ENCODE measurements at regions not wholly inside any gene's neighbourhood (a gene's known extent, or its start where the extent isn't known, plus 50 kb on each side); places are given as distances from the start of the nearest gene placed in this dataset.

DNA sequence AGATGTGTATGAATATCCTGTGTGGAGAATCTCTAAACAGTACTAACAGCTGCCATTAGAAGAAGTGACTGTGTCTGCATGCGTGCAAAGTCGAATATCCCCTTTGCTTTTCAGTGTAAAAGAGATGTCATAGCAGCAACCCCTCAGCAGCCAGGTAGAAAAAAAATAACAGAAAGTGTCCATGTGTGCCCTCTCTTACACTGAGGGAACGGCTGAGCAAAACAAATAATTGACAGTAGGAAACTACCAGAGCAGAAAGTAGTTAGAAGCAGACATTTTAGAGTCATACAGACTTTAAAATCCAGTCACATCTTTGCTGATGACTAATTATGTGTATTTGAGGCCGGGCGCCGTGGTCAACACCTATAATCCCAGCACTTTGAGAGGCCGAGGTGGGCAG is 370.8 kb downstream of the GPM6A start:
- TF ChIP-seq, protein P1, sequence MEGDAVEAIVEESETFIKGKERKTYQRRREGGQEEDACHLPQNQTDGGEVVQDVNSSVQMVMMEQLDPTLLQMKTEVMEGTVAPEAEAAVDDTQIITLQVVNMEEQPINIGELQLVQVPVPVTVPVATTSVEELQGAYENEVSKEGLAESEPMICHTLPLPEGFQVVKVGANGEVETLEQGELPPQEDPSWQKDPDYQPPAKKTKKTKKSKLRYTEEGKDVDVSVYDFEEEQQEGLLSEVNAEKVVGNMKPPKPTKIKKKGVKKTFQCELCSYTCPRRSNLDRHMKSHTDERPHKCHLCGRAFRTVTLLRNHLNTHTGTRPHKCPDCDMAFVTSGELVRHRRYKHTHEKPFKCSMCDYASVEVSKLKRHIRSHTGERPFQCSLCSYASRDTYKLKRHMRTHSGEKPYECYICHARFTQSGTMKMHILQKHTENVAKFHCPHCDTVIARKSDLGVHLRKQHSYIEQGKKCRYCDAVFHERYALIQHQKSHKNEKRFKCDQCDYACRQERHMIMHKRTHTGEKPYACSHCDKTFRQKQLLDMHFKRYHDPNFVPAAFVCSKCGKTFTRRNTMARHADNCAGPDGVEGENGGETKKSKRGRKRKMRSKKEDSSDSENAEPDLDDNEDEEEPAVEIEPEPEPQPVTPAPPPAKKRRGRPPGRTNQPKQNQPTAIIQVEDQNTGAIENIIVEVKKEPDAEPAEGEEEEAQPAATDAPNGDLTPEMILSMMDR (IDR thresholded peaks at IDR 0.05): no peak
- TF ChIP-seq POLR2A (IDR thresholded peaks at IDR 0.05) (no peak), EP300 (IDR thresholded peaks at IDR 0.05) (no peak)
- Histone ChIP-seq H3K27ac (no peak overlapping the region), H3K4me1 (no peaks in the 10 kb centered on the region), H3K36me3 (no peaks in the 10 kb centered on the region), H3K4me3 (no peak overlapping the region), H3K27me3 (no peaks in the 10 kb centered on the region), H3K9me3 (no peaks in the 10 kb centered on the region)
- DNase-seq (ENCODE audit: low spot score in 2 of 2): no peak
- WGBS, 2 donors: 86% methylated on average over 7 of the region's 7 CpGs

DNA sequence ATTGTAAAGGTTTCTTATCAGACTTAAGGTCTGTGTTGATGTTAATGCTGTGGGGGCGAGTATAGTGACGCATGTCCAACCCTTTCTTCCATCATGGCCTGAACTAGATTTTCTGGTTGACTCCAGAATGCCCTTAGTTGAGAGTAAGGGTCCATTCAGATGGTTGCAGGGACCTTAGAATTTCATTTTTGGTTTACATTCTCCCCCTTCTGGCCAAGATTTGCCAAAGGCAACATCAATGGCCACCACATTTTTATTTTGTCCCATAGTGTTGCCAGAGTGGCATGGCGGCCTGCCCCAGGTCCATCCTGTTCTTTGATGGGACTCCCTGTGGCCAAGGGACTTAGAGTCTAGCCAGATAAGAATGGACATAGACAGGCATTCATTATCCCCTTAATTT is 368.5 kb downstream of the GPM6A start:
- no peaks in the 10 kb centered on the region for H3K9me3 ChIP-seq
- no peak overlapping the region for H3K27ac ChIP-seq
- TF ChIP-seq EP300 (IDR thresholded peaks at IDR 0.05): no peak
- H3K27me3 ChIP-seq: no peaks in the 10 kb centered on the region
- H3K4me1 ChIP-seq: no peaks in the 10 kb centered on the region
- no peak for DNase-seq (ENCODE audit: low spot score in 2 of 2)
- no peaks in the 10 kb centered on the region for H3K36me3 ChIP-seq
- 60 to 64% methylated on average over 3 of the region's 3 CpGs for WGBS, 2 donors
- no peak overlapping the region for H3K4me3 ChIP-seq

DNA sequence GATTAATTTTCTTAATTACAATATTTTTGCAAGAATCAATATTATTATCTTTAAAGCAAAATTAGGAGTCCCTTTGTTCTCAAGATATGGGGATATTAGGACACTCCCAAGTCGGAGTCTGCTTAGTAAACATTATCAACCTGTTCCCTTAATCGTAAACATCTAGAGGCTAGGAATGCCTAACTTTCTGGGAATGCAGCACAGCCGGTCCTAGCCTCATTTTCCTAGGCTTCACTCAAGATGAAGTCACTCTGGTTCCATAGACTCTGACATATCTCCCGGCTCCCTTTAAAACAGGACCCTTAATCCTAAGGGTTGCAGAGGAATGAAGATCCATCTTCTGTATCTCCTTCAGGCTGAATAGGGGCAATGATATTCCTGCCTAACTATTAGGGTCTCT is 367.6 kb downstream of the GPM6A start:
- no peak for DNase-seq (ENCODE audit: low spot score in 2 of 2)
- Histone ChIP-seq H3K9me3 (no peaks in the 10 kb centered on the region), H3K27me3 (no peaks in the 10 kb centered on the region), H3K4me3 (no peak overlapping the region), H3K4me1 (no peaks in the 10 kb centered on the region), H3K36me3 (no peaks in the 10 kb centered on the region), H3K27ac (no peak overlapping the region)
- TF ChIP-seq POLR2A (IDR thresholded peaks at IDR 0.05): no peak
- no peak for TF ChIP-seq EP300 (IDR thresholded peaks at IDR 0.05)
- TF ChIP-seq, protein P1 (IDR thresholded peaks at IDR 0.05): no peak
- 83 to 85% methylated on average over 4 of the region's 4 CpGs for WGBS, 2 donors

DNA sequence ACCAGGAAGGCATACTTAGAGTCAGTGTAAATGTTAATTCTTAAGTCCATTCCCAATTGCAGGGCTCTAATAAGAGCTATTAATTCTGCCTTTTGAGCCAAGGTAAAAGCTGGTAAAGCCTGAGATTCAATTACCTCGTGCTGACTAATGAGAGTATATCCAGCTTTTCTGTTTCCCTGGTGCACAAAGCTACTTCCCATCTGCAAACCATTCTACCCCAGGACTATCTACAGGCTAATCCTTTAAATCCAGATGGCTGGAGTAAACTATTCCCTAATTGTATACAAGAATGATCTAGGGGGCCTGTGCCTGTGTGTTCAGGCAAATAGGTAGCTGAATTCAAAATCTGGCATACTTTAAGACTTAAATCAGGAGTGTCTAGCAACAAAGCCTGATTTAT is 365.0 kb downstream of the GPM6A start:
- no peaks in the 10 kb centered on the region for H3K36me3 ChIP-seq
- no peaks in the 10 kb centered on the region for H3K27me3 ChIP-seq
- H3K9me3 ChIP-seq: no peaks in the 10 kb centered on the region
- no peak for TF ChIP-seq EP300 (IDR thresholded peaks at IDR 0.05)
- TF ChIP-seq POLR2A (IDR thresholded peaks at IDR 0.05): no peak
- TF ChIP-seq, protein P1 (IDR thresholded peaks at IDR 0.05): no peak
- no peak overlapping the region for H3K27ac ChIP-seq
- 47 to 48% methylated on average over 1 of the region's 1 CpG for WGBS, 2 donors
- DNase-seq (ENCODE audit: low spot score in 2 of 2): no peak
- no peaks in the 10 kb centered on the region for H3K4me1 ChIP-seq
- no peak overlapping the region for H3K4me3 ChIP-seq

DNA sequence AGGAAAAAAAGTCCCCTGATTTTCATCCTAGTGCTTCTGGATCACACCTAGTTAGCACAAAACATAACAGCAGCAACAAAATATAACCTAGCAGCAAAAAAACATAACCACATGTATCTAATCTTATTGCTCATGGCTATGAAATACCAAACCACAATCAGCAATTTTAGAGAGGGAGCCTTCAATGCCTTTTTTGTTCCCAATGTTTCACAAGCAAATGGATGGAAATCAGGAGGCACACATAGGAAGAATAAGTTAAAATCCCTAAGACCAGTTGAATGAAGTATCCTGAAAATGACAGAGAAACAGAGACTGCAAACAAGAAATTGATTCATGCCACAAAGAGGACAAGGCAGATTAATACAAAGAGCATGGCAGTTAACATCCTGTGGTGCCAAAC is 361.6 kb downstream of the GPM6A start:
- TF ChIP-seq, protein P1 (IDR thresholded peaks at IDR 0.05): no peak
- no peak for TF ChIP-seq POLR2A (IDR thresholded peaks at IDR 0.05)
- TF ChIP-seq EP300 (IDR thresholded peaks at IDR 0.05): no peak
- Histone ChIP-seq H3K4me3 (no peak overlapping the region), H3K9me3 (peaks cover 0 to 7% (median 0%) of the 10 kb centered on the region in 4 donors), H3K4me1 (no peaks in the 10 kb centered on the region), H3K36me3 (no peaks in the 10 kb centered on the region), H3K27ac (no peak overlapping the region), H3K27me3 (no peaks in the 10 kb centered on the region)
- DNase-seq (ENCODE audit: low spot score in 2 of 2): no peak

All from tibial nerve (tissue), 4 donors.